ENCODE measurements at regions not wholly inside any gene's neighbourhood (a gene's known extent, or its start where the extent isn't known, plus 50 kb on each side); places are given as distances from the start of the nearest gene placed in this dataset.

GRCh38 chr10:91034494-91035159 lies 113.7 kb upstream of the ANKRD1 start:
- H4K20me1 ChIP-seq (ENCODE audit: insufficient read depth, low read length), result no peaks in the 10 kb centered on the region
- no peak overlapping the region for H3K4me2 ChIP-seq (ENCODE audit: low read depth, low read length)
- no peaks in the 10 kb centered on the region for H3K27me3 ChIP-seq (replicated peaks; ENCODE audit: insufficient read depth, low read length)
- no peaks in the 10 kb centered on the region for H3K79me2 ChIP-seq (ENCODE audit: low read length)
- H3K9me2 ChIP-seq (replicated peaks; ENCODE audit: insufficient read depth, low read length), result no peaks in the 10 kb centered on the region
- no peak for TF ChIP-seq EZH2phosphoT487 (IDR thresholded peaks at IDR 0.05; ENCODE audit: low read length)
- H2AFZ ChIP-seq (ENCODE audit: low read length), result no peak overlapping the region
- H3K36me3 ChIP-seq (replicated peaks; ENCODE audit: insufficient read depth, low read length), result no peaks in the 10 kb centered on the region
- H3F3A ChIP-seq (ENCODE audit: insufficient read depth, low read length), result no peaks in the 10 kb centered on the region
- no peak for DNase-seq
- no peak overlapping the region for H3K9ac ChIP-seq (ENCODE audit: low read length)
- H3K27ac ChIP-seq (ENCODE audit: low read length), result no peak overlapping the region
- H3K9me3 ChIP-seq (replicated peaks; ENCODE audit: insufficient read depth, low read length), result no peaks in the 10 kb centered on the region
- no peaks in the 10 kb centered on the region for H3K4me1 ChIP-seq (ENCODE audit: low read length)
- H3K4me3 ChIP-seq (ENCODE audit: low read length), result no peak overlapping the region

- TF ChIP-seq EZH2 (optimal IDR thresholded peaks at IDR 0.05; ENCODE audit: low read depth, low read length), result no peak
- TF ChIP-seq EZH2phosphoT487 (IDR thresholded peaks at IDR 0.05; ENCODE audit: low read length), result no peak
- TF ChIP-seq CTCF (IDR thresholded peaks at IDR 0.05; ENCODE audit: low read length), result no peak
- Histone ChIP-seq H3K36me3 (replicated peaks; ENCODE audit: insufficient read depth, low read length) (no peaks in the 10 kb centered on the region), H3K27me3 (replicated peaks; ENCODE audit: insufficient read depth, low read length) (no peaks in the 10 kb centered on the region), H3K4me1 (ENCODE audit: low read length) (no peaks in the 10 kb centered on the region), H3K79me2 (ENCODE audit: low read length) (no peaks in the 10 kb centered on the region), H2AFZ (ENCODE audit: low read length) (no peak overlapping the region), H3K9me3 (replicated peaks; ENCODE audit: insufficient read depth, low read length) (no peaks in the 10 kb centered on the region), H3K9me2 (replicated peaks; ENCODE audit: insufficient read depth, low read length) (no peaks in the 10 kb centered on the region), H3K4me3 (ENCODE audit: low read length) (no peak overlapping the region), H3F3A (ENCODE audit: insufficient read depth, low read length) (no peaks in the 10 kb centered on the region), H3K9ac (ENCODE audit: low read length) (no peak overlapping the region), H3K27ac (ENCODE audit: low read length) (no peak overlapping the region), H3K4me2 (ENCODE audit: low read depth, low read length) (no peak overlapping the region), H4K20me1 (ENCODE audit: insufficient read depth, low read length) (no peaks in the 10 kb centered on the region)
- no peak for DNase-seq
Measured at GRCh38 chr10:91035650-91036292, 114.9 kb upstream of the ANKRD1 start.

- no peaks in the 10 kb centered on the region for H3K79me2 ChIP-seq (ENCODE audit: low read length)
- DNase-seq, result no peak
- H3F3A ChIP-seq (ENCODE audit: insufficient read depth, low read length), result no peaks in the 10 kb centered on the region
- H3K4me3 ChIP-seq (ENCODE audit: low read length), result no peak overlapping the region
- H3K9me3 ChIP-seq (replicated peaks; ENCODE audit: insufficient read depth, low read length), result no peaks in the 10 kb centered on the region
- no peaks in the 10 kb centered on the region for H3K4me1 ChIP-seq (ENCODE audit: low read length)
- no peak overlapping the region for H3K4me2 ChIP-seq (ENCODE audit: low read depth, low read length)
- TF ChIP-seq EZH2 (optimal IDR thresholded peaks at IDR 0.05; ENCODE audit: low read depth, low read length), result no peak
- no peak overlapping the region for H3K9ac ChIP-seq (ENCODE audit: low read length)
- no peaks in the 10 kb centered on the region for H3K9me2 ChIP-seq (replicated peaks; ENCODE audit: insufficient read depth, low read length)
- no peaks in the 10 kb centered on the region for H3K36me3 ChIP-seq (replicated peaks; ENCODE audit: insufficient read depth, low read length)
- no peaks in the 10 kb centered on the region for H4K20me1 ChIP-seq (ENCODE audit: insufficient read depth, low read length)
- H3K27me3 ChIP-seq (replicated peaks; ENCODE audit: insufficient read depth, low read length), result no peaks in the 10 kb centered on the region
- H3K27ac ChIP-seq (ENCODE audit: low read length), result no peak overlapping the region
- H2AFZ ChIP-seq (ENCODE audit: low read length), result no peak overlapping the region
Measured at GRCh38 chr10:91036807-91037411, 116.0 kb upstream of the ANKRD1 start.

- no peak overlapping the region for H3K9ac ChIP-seq (ENCODE audit: low read length)
- no peaks in the 10 kb centered on the region for H3K27me3 ChIP-seq (replicated peaks; ENCODE audit: insufficient read depth, low read length)
- no peak for TF ChIP-seq CTCF (IDR thresholded peaks at IDR 0.05; ENCODE audit: low read length)
- no peak for TF ChIP-seq EZH2 (optimal IDR thresholded peaks at IDR 0.05; ENCODE audit: low read depth, low read length)
- TF ChIP-seq EZH2phosphoT487 (IDR thresholded peaks at IDR 0.05; ENCODE audit: low read length), result no peak
- no peak overlapping the region for H2AFZ ChIP-seq (ENCODE audit: low read length)
- no peaks in the 10 kb centered on the region for H3F3A ChIP-seq (ENCODE audit: insufficient read depth, low read length)
- no peaks in the 10 kb centered on the region for H4K20me1 ChIP-seq (ENCODE audit: insufficient read depth, low read length)
- H3K4me1 ChIP-seq (ENCODE audit: low read length), result no peaks in the 10 kb centered on the region
- no peaks in the 10 kb centered on the region for H3K79me2 ChIP-seq (ENCODE audit: low read length)
- H3K4me2 ChIP-seq (ENCODE audit: low read depth, low read length), result no peak overlapping the region
- no peaks in the 10 kb centered on the region for H3K36me3 ChIP-seq (replicated peaks; ENCODE audit: insufficient read depth, low read length)
- no peaks in the 10 kb centered on the region for H3K9me2 ChIP-seq (replicated peaks; ENCODE audit: insufficient read depth, low read length)
- no peak overlapping the region for H3K27ac ChIP-seq (ENCODE audit: low read length)
- DNase-seq, result no peak
- no peaks in the 10 kb centered on the region for H3K9me3 ChIP-seq (replicated peaks; ENCODE audit: insufficient read depth, low read length)
- no peak overlapping the region for H3K4me3 ChIP-seq (ENCODE audit: low read length)
Measured at GRCh38 chr10:91038971-91039370, 118.1 kb upstream of the ANKRD1 start.
